Activated CD8-positive, alpha-beta T cell treated with anti-CD3 and anti-CD28 coated beads for 36 hours (primary cell): ENCODE measurements at regions not wholly inside any gene's neighbourhood (a gene's known extent, or its start where the extent isn't known, plus 50 kb on each side); places are given as distances from the start of the nearest gene placed in this dataset.
A peak's percentile ranks its signal among the peaks of the same experiment; 100 is the strongest.

ENCODE experiments used
- ATAC-seq: fragments of 200-7000 bp; cut with Tn5 transposase; one replicate; pipeline ENCODE4 v1.10.0; 2021; ENCODE audit warnings: mild to moderate bottlenecking, moderate library complexity
- CTCF ChIA-PET: fragments of 350-600 bp; sonication (Branson Sonifier 250); formaldehyde crosslinking; loops from one replicate; lab custom pipeline; 2021; ENCODE audit warnings: antibody characterized with exemption; lab: Charles Lee
- POLR2A ChIA-PET: fragments of 350-600 bp; sonication (Branson Sonifier 250); formaldehyde crosslinking; loops from one replicate; lab custom pipeline; 2021; ENCODE audit warnings: antibody characterized with exemption; lab: Charles Lee
- DNase-seq: peaks from one replicate; pipeline ENCODE4 v3.0.0-alpha.2; 2020
- H3K27ac Mint-ChIP-seq: one replicate; pipeline ENCODE4 v1.8.0; 2021; ENCODE audit warnings: mild to moderate bottlenecking, mixed read lengths
- H3K27me3 Mint-ChIP-seq: one replicate; pipeline ENCODE4 v1.8.0; 2021; ENCODE audit warnings: mixed read lengths
- H3K36me3 Mint-ChIP-seq: one replicate; pipeline ENCODE4 v1.8.0; 2021; ENCODE audit warnings: low read depth, mixed read lengths
- H3K4me1 Mint-ChIP-seq: one replicate; pipeline ENCODE4 v1.8.0; 2021; ENCODE audit warnings: low read depth, mixed read lengths
- H3K4me3 Mint-ChIP-seq: one replicate; pipeline ENCODE4 v1.8.0; 2021; ENCODE audit warnings: mild to moderate bottlenecking, moderate library complexity, mixed read lengths
- H3K9me3 Mint-ChIP-seq: one replicate; pipeline ENCODE4 v1.8.0; 2021; ENCODE audit warnings: mixed read lengths
- CTCF ChIP-seq: fragments of 200-600 bp; IDR thresholded peaks from one replicate; pipeline ENCODE4 v1.8.0; 2022; ENCODE audit warnings: antibody characterized with exemption, mild to moderate bottlenecking
- intact Hi-C: fragments of 100-400 bp; cut with micrococcal nuclease; formaldehyde crosslinking; loops from one replicate; pipeline ENCODE4 v1.10.0; 2022

- H3K27ac Mint-ChIP-seq, result no peak overlapping the region
- no peak for TF ChIP-seq CTCF
- intact Hi-C loops, result no loop called here
Measured at GRCh38 chr17:54745239-54745638, 155.4 kb upstream of the TOM1L1 start.

GRCh38 chr17:54745862-54746261 is 154.8 kb upstream of the TOM1L1 start:
- Mint-ChIP-seq H3K9me3 (peaks cover 17% of the 10 kb centered on the region), H3K27ac (no peak overlapping the region), H3K4me3 (no peak overlapping the region), H3K4me1 (no peaks in the 10 kb centered on the region), H3K36me3 (no peaks in the 10 kb centered on the region), H3K27me3 (peaks cover 6% of the 10 kb centered on the region)
- ChIA-PET POLR2A (no interaction called here), CTCF (no interaction called here)
- ATAC-seq (no peak), DNase-seq (no peak)
- no peak for TF ChIP-seq CTCF
- intact Hi-C loops, result no loop called here

More at GRCh38 chr17:54745239-54745638, 155.4 kb upstream of the TOM1L1 start:
- DNase-seq (no peak), ATAC-seq (no peak)
- peaks cover 2% of the 10 kb centered on the region for H3K27me3 Mint-ChIP-seq
- no peaks in the 10 kb centered on the region for H3K36me3 Mint-ChIP-seq
- peaks cover 17% of the 10 kb centered on the region for H3K9me3 Mint-ChIP-seq
- no peaks in the 10 kb centered on the region for H3K4me1 Mint-ChIP-seq
- POLR2A ChIA-PET, result no interaction called here
- H3K4me3 Mint-ChIP-seq, result no peak overlapping the region
- CTCF ChIA-PET, result no interaction called here

GRCh38 chr17:54749157-54749556 is 151.5 kb upstream of the TOM1L1 start:
- no peaks in the 10 kb centered on the region for H3K4me1 Mint-ChIP-seq
- POLR2A ChIA-PET, result no interaction called here
- no peaks in the 10 kb centered on the region for H3K36me3 Mint-ChIP-seq
- intact Hi-C loops, result no loop called here
- ATAC-seq (no peak), DNase-seq (no peak)
- peaks cover 18% of the 10 kb centered on the region for H3K9me3 Mint-ChIP-seq
- peaks cover 3% of the 10 kb centered on the region for H3K27me3 Mint-ChIP-seq
- TF ChIP-seq CTCF, result no peak
- no peak overlapping the region for H3K27ac Mint-ChIP-seq
- H3K4me3 Mint-ChIP-seq, result no peak overlapping the region
- CTCF ChIA-PET, result no interaction called here

- POLR2A ChIA-PET, result no interaction called here
- no peak overlapping the region for H3K27ac Mint-ChIP-seq
- ATAC-seq (no peak), DNase-seq (peak; percentile 16)
- H3K27me3 Mint-ChIP-seq, result peaks cover 4% of the 10 kb centered on the region
- TF ChIP-seq CTCF, result peak; percentile 48
- H3K4me3 Mint-ChIP-seq, result no peak overlapping the region
- H3K9me3 Mint-ChIP-seq, result peaks cover 1% of the 10 kb centered on the region
- no peaks in the 10 kb centered on the region for H3K36me3 Mint-ChIP-seq
- CTCF ChIA-PET, result interaction anchor here (1.4 to 2.1 kb wide), 2 partner anchors 38 to 47 kb away, joined by 3 to 4 read pairs; no protein-coding TSS in a partner anchor
- intact Hi-C loops, result no loop called here
- H3K4me1 Mint-ChIP-seq, result no peaks in the 10 kb centered on the region
Measured at GRCh38 chr17:54754560-54754959, 146.1 kb upstream of the TOM1L1 start.

GRCh38 chr17:54760836-54761235 is 139.8 kb upstream of the TOM1L1 start:
- POLR2A ChIA-PET, result interaction anchor here (0.7 kb wide), 1 partner anchor 513 kb away, joined by 3 read pairs; no protein-coding TSS in a partner anchor
- intact Hi-C loops, result no loop called here
- H3K27ac Mint-ChIP-seq, result no peak overlapping the region
- no peak overlapping the region for H3K4me3 Mint-ChIP-seq
- DNase-seq (no peak), ATAC-seq (no peak)
- peaks cover 2% of the 10 kb centered on the region for H3K27me3 Mint-ChIP-seq
- no peaks in the 10 kb centered on the region for H3K36me3 Mint-ChIP-seq
- peaks cover 7% of the 10 kb centered on the region for H3K9me3 Mint-ChIP-seq
- no peaks in the 10 kb centered on the region for H3K4me1 Mint-ChIP-seq
- CTCF ChIA-PET, result no interaction called here
- TF ChIP-seq CTCF, result no peak
